HCT116 (cell line): ENCODE measurements at regions not wholly inside any gene's neighbourhood (a gene's known extent, or its start where the extent isn't known, plus 50 kb on each side); places are given as distances from the start of the nearest gene placed in this dataset.

Experiments used
- ATF3 ChIP-seq: IDR thresholded peaks from 2 replicates; pipeline ENCODE4 v1.6.1; 2012
- CTCF ChIP-seq, 3 experiments: fragments of 200-600 bp in 1 of 3; sonication (generic) in 1 of 3; IDR thresholded peaks in 2 of 3; conservative IDR thresholded peaks in 1 of 3; 2 replicates each; pipeline ENCODE4 v1.5.1; 2012 to 2017; ENCODE audit warnings: low read depth in 2 of 3, low read length in 2 of 3, antibody characterized with exemption in 1 of 3, borderline replicate concordance in 1 of 3, control low read depth in 1 of 3, mild to moderate bottlenecking in 1 of 3, mixed read lengths in 1 of 3, mixed run types in 1 of 3, moderate library complexity in 1 of 3; ENCODE audit not compliant: insufficient read depth in 1 of 3
- EGR1 ChIP-seq: IDR thresholded peaks from 2 replicates; pipeline ENCODE4 v1.6.1; 2012; ENCODE audit warnings: low read depth
- EZH2 ChIP-seq: fragments of 200-600 bp; sonication (generic); IDR thresholded peaks from 2 replicates; pipeline ENCODE4 v1.6.1; 2017; ENCODE audit warnings: antibody characterized with exemption, mixed run types
- EZH2phosphoT487 ChIP-seq: fragments of 200-600 bp; IDR thresholded peaks from 2 replicates; pipeline ENCODE4 v1.6.1; 2018; ENCODE audit warnings: antibody characterized with exemption, borderline replicate concordance
- FOSL1 ChIP-seq: IDR thresholded peaks from 2 replicates; pipeline ENCODE4 v1.6.1; 2012; ENCODE audit warnings: low read depth
- MAX ChIP-seq: IDR thresholded peaks from 2 replicates; pipeline ENCODE4 v1.6.1; 2012
- POLR2AphosphoS5 ChIP-seq: IDR thresholded peaks from 2 replicates; pipeline ENCODE4 v1.6.1; 2011; ENCODE audit warnings: mild to moderate bottlenecking, low read depth, low read length, moderate library complexity
- RAD21 ChIP-seq: IDR thresholded peaks from 2 replicates; pipeline ENCODE4 v1.6.1; 2012; ENCODE audit warnings: low read depth, mild to moderate bottlenecking
- TCF7L2 ChIP-seq: IDR thresholded peaks from 2 replicates; pipeline ENCODE4 v1.7.0; 2011; ENCODE audit warnings: borderline replicate concordance, inconsistent platforms; ENCODE audit not compliant: insufficient read depth, insufficient read length; ENCODE audit errors: extremely low read depth
- YY1 ChIP-seq: IDR thresholded peaks from 2 replicates; pipeline ENCODE4 v1.6.1; 2011; ENCODE audit warnings: low read length, low read depth, moderate library complexity, mild to moderate bottlenecking; ENCODE audit not compliant: insufficient replicate concordance; ENCODE audit errors: extremely low read depth
- ZBTB33 ChIP-seq: IDR thresholded peaks from 2 replicates; pipeline ENCODE4 v1.6.1; 2011; ENCODE audit warnings: mild to moderate bottlenecking, low read length, moderate library complexity; ENCODE audit not compliant: insufficient replicate concordance; ENCODE audit errors: extremely low read depth

GRCh38 chr4:14308229-14308651, 680.7 kb upstream of the BOD1L1 start:
- TF ChIP-seq POLR2AphosphoS5 (no peak), MAX (no peak), CTCF (IDR thresholded peaks at IDR 0.05 in 2 of 3, conservative IDR thresholded peaks at IDR 0.05 in 1 of 3; ENCODE audit: borderline replicate concordance in 1 of 3, insufficient read depth in 1 of 3, low read depth in 2 of 3, low read length in 2 of 3) (no peak), ATF3 (no peak), FOSL1 (no peak), EGR1 (no peak), EZH2 (no peak), ZBTB33 (no peak), YY1 (no peak), EZH2phosphoT487 (no peak), RAD21 (no peak), TCF7L2 (no peak)
